AG04450 (cell line): ENCODE measurements at regions not wholly inside any gene's neighbourhood (a gene's known extent, or its start where the extent isn't known, plus 50 kb on each side); places are given as distances from the start of the nearest gene placed in this dataset.

ENCODE experiments used
- CTCF ChIA-PET: fragments of 300-600, 350-600 bp; formaldehyde crosslinking; extraction: SDS; loops from one replicate; lab custom pipeline; 2022; ENCODE audit warnings: antibody characterized with exemption, inconsistent platforms; lab: Charles Lee
- POLR2A ChIA-PET: fragments of 350-600 bp; formaldehyde crosslinking; extraction: SDS; loops from one replicate; lab custom pipeline; 2021; ENCODE audit warnings: antibody characterized with exemption, inconsistent platforms; lab: Yijun Ruan, JAX
- DNase-seq: peaks from one replicate; pipeline ENCODE4 v3.0.0-alpha.2; 2011; ENCODE audit warnings: low read depth, low spot score
- H3K27ac ChIP-seq: one replicate; pipeline ENCODE4 v1.5.1; 2012; ENCODE audit warnings: low read depth, low read length, control low read depth
- H3K27me3 ChIP-seq: one replicate; pipeline ENCODE4 v1.6.0; 2012; ENCODE audit warnings: low read length; ENCODE audit not compliant: control insufficient read depth, insufficient read depth
- H3K4me3 ChIP-seq: 2 replicates; pipeline ENCODE4 v1.5.1; 2011; ENCODE audit warnings: mild to moderate bottlenecking, low read depth, low read length, control low read depth
- H3K9me3 ChIP-seq: 2 replicates; pipeline ENCODE4 v1.5.1; 2012; ENCODE audit warnings: low read length; ENCODE audit not compliant: control insufficient read depth, insufficient read depth
- CTCF ChIP-seq: IDR thresholded peaks from 2 replicates; pipeline ENCODE4 v1.5.1; 2011; ENCODE audit warnings: low read depth, low read length, control low read depth, inconsistent platforms

GRCh38 chrX:150092549-150092948, 154.3 kb upstream of the EOLA2 start:
- Histone ChIP-seq H3K27me3 (no peaks in the 10 kb centered on the region), H3K4me3 (no peak overlapping the region), H3K27ac (no peak overlapping the region), H3K9me3 (no peaks in the 10 kb centered on the region)
- POLR2A ChIA-PET: no interaction called here
- TF ChIP-seq CTCF: no peak
- CTCF ChIA-PET: no interaction called here
- no peak for DNase-seq

GRCh38 chrX:150094375-150094774, 156.1 kb upstream of the EOLA2 start:
- no peak overlapping the region for H3K4me3 ChIP-seq
- H3K27me3 ChIP-seq: no peaks in the 10 kb centered on the region
- TF ChIP-seq CTCF: no peak
- CTCF ChIA-PET: no interaction called here
- no peaks in the 10 kb centered on the region for H3K9me3 ChIP-seq
- no peak overlapping the region for H3K27ac ChIP-seq
- DNase-seq: no peak
- POLR2A ChIA-PET: no interaction called here

DNA sequence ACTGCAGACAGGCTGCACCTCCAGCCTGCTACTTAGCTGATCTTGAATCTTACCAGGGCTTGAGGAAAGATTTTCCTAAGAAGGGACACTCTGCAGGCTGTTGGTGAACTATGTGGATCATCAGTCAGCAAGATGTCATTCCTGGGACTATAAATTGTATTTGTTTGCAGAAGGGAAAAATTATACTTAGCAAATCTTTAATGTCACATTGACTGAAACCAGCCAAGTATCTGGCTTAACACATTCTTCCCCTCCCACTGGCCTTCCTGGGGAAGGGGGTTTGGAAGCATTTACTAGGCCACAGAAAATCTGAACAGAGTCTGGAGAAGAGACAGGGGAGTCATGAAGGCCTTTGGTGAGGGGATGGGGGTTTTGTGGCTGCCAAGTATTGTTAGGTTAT, 156.7 kb upstream of the EOLA2 start:
- H3K27me3 ChIP-seq: no peaks in the 10 kb centered on the region
- no peak overlapping the region for H3K27ac ChIP-seq
- H3K9me3 ChIP-seq: no peaks in the 10 kb centered on the region
- no peak for DNase-seq
- POLR2A ChIA-PET: no interaction called here
- CTCF ChIA-PET: no interaction called here
- TF ChIP-seq CTCF: no peak
- no peak overlapping the region for H3K4me3 ChIP-seq

- ChIA-PET POLR2A (no interaction called here), CTCF (no interaction called here)
- TF ChIP-seq CTCF: no peak
- no peak overlapping the region for H3K27ac ChIP-seq
- DNase-seq: no peak
- H3K27me3 ChIP-seq: no peaks in the 10 kb centered on the region
- no peak overlapping the region for H3K4me3 ChIP-seq
- H3K9me3 ChIP-seq: no peaks in the 10 kb centered on the region
Measured at GRCh38 chrX:150099316-150099715, 161.0 kb upstream of the EOLA2 start.

- ChIA-PET POLR2A (no interaction called here), CTCF (no interaction called here)
- DNase-seq: no peak
- H3K27me3 ChIP-seq: no peaks in the 10 kb centered on the region
- H3K27ac ChIP-seq: no peak overlapping the region
- no peak overlapping the region for H3K4me3 ChIP-seq
- no peaks in the 10 kb centered on the region for H3K9me3 ChIP-seq
- TF ChIP-seq CTCF: no peak
Measured at GRCh38 chrX:150100261-150100660, 162.0 kb upstream of the EOLA2 start.
